GM21723 (cell line): ENCODE measurements at regions not wholly inside any gene's neighbourhood (a gene's known extent, or its start where the extent isn't known, plus 50 kb on each side); places are given as distances from the start of the nearest gene placed in this dataset.

Experiments
- ATAC-seq: cut with Tn5 transposase; IDR thresholded peaks from one replicate; pipeline ENCODE4 v1.9.1; 2021; ENCODE audit warnings: mild to moderate bottlenecking, moderate library complexity; ENCODE audit not compliant: unreplicated experiment

DNA sequence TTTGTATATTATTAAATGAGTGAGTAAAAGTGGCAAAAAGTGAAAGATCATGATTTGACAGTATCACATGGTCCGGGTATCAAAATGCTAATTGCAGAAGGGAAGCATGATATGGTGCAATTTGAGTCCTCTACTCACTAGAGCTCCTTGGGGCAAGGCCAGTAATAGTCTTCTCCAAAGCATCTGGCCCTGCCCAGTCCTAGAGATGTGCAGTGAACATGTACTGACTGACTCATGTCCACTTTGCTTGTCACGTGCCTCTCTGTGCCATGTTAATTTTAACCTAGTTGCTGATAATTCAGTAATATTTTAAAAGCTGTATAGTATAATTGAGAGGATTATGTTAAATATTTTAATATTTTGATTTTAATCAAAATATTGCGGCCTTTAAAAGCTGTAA is 54.6 kb upstream of the TENM3 start:
- no peak for ATAC-seq

DNA sequence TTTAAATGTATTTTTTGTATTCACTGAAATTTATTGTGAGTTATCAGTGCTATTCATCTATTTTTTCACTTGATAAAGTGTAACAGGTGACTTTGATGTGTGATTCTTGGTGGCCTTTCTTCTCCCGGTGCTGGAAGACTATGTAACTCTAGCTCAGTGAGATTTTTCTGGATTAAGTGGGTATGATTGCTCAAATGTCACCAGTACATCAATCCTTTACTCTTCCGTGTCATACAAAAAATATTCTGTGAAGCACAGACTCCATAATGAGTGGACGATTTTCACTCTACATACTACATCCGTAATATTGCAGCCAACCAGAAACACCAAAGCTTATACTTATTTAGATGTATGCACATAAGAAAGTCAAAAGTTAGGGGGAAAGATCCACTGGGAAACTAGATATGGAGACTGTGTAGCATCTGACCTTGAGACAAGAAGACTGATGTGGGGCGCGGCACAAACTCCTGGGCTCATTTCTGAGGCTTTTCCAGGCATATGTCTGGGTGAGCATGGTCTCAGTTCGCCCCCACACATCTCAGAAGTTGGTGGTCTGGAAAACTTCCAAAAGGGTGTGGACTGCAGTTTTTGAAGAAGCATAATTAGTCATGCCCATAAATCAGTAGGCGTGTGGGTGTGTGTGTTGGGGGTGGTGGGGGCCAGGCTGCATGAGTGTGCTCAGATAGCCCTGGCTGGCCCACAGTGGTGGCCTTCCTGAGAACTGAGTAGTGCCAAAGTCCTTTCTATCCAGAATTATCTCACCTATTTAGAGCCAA is 53.9 kb upstream of the TENM3 start:
- no peak for ATAC-seq

DNA sequence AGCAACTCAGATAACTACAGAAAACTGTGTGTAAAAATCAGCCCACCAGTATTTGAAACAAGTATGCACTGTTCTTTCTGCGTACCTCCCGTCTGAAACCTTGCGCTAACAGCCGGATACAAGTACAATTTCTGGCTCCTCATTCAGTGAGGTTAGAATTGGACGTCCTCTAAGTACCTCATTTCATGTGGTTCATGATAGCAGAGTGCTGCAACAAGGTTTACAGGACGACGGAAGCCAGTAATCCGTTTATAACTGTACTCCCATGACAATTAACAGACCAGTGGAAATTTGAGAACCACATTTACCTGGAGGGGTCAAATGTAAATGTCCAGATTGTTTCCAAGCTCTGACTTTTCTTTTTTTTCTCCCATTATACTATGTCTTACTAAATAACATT is 52.9 kb upstream of the TENM3 start:
- no peak for ATAC-seq

DNA sequence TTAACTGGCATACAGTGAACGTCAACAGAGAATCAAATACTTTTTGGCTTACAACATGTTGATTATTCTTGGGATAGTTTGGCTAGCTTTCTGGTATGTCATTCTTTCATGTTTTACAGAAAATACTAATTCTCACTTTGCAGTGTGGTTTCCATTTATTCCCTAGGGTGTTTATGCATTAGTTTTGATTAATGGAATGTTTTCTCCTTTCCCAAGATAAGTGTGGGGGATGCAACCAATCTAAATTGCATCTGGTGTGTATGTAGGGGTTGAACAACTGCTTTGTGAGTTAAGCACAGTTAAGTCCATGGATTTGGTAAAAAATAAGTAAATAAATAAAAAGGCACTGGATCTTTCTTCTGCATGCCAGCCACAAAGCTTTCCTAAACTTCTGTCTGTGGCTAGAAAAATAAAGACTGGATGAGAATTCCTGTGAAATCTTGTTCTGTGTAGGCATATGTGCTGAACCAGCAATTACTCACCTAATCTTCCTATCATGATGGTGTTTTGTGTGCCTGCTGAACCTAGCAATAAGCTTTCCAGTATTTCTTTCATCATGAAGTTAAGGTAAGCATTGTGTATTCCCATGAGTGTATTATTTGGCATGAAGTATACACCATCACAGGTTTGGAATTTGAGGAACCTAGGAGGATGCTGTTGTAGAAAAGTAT is 50.6 kb upstream of the TENM3 start:
- ATAC-seq = no peak

GRCh38 chr4:182193311-182193710 is 49.9 kb upstream of the TENM3 start:
- ATAC-seq = no peak
